HG03354 (cell line): ENCODE measurements at regions not wholly inside any gene's neighbourhood (a gene's known extent, or its start where the extent isn't known, plus 50 kb on each side); places are given as distances from the start of the nearest gene placed in this dataset.
"Not testable (repeated sequence)": the region's sequence is repeated elsewhere in the genome, so short reads cannot be mapped to it uniquely, and the experiment has no call there.

ENCODE experiments used
- ATAC-seq: cut with Tn5 transposase; IDR thresholded peaks from one replicate; pipeline ENCODE4 v1.9.1; 2021; ENCODE audit warnings: mild to moderate bottlenecking; ENCODE audit not compliant: unreplicated experiment, poor library complexity, severe bottlenecking

DNA sequence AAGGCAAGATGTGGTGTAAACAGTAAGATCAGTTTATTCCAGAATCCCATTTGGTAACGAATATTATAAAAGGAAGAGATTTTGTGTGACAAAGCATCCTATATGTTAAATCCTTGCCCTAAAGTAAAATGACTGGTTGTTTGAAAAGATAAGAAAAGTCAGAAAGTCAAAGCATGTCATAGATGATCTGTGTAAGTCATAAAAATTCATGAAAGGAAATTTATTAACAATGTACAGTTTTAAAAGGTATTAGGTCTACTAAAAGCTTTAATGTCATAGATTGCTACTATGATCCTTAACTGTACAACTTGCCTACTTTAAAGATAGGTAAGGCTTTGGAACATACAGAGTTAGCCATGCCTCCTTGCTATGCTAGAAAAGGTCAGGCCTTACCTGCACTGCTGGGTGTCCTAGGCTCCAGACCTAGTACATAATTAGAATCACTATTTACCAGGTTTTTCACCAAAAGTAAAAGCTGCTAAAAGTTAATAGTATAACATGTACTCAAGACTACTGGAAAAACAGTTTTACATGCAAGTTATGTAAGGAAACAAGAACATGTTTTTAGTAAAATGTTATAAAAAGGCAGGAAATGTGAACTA, 1090.1 kb upstream of the ADGRB3 start:
- ATAC-seq, result no peak

DNA sequence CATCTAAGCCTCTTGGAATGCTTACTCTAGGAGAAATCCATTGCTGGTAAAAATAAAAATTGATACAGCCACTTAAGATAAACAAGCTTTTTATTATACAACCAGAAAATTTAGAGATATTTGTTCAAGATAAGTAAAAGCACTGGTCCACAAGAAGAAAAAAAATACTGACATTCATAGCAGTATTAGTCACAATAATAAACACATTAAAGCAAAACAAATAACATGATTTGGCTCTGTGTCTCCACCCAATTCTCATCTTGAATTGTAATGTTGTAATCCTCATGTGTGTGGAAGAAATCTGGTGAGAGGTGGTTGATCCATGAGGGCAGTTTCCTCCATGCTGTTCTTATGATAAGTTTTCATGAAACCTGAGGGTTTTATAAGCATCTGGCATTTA, 1093.5 kb upstream of the ADGRB3 start:
- ATAC-seq, result no peak

- ATAC-seq, result no peak
Observed at GRCh38 chr6:67538032-67538431, 1097.0 kb upstream of the ADGRB3 start.

DNA sequence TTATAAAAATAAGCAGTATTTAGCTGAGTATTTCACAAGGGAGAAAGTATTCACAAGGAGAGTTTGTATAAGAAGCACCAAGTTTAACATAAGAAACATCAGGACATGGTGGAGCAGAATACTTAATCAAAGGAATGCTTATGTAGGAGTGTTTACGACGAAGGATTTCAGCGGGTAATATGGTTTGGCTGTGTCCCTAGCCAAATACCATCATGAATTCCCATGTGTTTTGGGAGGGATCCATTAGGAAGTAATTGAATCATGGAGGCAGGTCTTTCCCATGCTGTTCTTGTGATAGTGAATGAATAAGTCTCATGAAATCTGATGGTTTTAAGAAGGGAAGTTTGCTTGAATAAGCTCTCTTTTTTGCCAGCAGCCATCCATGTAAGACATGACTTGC, 1099.1 kb upstream of the ADGRB3 start:
- no peak for ATAC-seq

DNA sequence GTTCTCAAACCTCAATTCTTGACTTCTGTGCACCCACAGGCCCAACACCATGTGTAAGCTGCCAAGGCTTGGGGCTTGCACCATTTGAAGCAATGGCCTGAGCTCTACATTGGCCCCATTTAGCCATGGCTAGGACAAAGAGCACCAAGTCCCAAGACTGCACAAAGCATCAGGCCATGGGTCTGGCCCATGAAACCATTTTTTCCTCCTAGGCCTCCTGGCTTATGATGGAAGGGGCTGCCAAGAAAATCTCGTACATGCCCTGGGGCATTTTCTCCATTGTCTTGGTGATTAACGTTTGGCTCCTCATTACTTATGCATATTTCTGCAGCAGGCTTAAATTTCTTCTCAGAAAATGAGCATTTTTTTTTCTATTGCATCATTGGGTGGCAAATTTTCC, 1128.7 kb upstream of the ADGRB3 start:
- ATAC-seq, result no peak

DNA sequence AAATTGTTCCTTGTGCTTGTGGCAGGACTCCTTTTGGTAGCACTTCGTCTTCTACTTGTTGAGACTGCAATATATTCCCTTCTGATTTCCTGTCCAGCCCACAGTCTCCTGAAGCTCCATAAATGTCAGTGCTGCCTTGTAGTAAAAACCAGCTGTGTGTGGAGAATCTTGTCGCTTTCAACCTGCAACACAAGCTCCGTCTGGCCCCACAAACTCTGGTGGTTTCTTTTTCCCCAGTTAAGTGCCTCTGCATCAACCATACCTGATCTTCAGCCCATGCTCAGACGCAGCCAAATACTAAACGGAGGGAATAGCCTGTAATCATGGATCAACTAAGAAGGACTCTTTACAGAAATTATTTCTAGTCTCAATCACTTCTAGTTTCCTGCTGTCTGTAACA, 1133.3 kb upstream of the ADGRB3 start:
- ATAC-seq, result no peak

GRCh38 chr6:67497749-67498148, 1137.3 kb upstream of the ADGRB3 start:
- ATAC-seq, result no peak

DNA sequence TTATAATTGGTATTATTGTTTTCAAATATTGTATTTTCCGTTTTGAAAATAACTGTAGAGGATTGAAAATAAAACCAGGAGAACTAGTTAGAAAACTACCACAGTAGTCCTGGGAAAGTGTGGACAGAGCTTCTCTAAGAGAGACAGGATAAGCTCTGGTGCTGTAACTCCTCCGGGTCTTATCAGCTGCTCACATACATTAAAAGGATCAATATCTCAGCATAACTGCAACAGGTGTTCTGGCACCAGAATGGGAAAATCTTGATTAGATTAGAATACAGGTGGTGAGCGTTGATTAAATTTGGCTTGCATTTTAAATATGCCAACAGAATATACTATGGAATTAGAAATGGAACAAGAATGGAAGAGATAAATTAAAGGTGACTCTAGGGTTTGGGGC, 1138.9 kb upstream of the ADGRB3 start:
- ATAC-seq, result no peak

- ATAC-seq, result no peak
Observed at GRCh38 chr6:67493682-67494081, 1141.4 kb upstream of the ADGRB3 start.

DNA sequence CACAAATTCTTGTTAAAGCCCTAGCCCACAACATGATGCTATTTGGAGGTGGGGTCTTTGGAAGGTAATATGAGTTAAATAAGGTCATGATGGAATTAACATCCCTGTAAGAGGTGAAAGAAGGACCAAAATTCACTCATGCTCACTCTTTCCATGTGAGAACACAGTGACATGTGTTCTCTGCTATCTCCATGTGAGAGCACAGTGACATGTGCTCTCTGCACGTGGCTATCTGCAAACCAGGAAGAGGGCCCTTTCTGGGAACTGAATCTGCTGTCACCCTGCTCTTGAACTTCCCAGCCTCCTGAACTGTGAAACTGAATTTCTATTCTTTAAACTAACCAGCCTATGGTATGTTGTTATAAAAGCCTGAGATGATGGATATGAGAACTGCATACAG, 1159.4 kb upstream of the ADGRB3 start:
- ATAC-seq, result no peak

DNA sequence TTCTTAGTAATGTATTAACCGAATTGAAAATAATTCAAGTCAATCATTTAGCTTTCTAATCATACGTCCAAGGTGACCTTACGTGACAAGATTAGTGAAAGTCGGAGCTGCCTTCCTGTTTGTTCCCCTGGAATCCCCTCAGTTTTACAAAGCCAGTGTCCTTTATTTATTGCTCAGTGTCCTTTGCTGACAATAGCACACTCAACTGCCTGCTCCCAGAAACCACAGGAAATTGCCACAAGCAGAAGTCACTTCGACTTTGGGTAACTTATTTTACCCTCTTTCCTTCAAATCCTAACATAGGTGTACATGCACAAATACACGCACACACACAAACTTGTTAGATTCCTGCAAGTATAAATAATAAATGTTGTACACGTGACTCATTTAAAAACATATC, 1167.7 kb upstream of the ADGRB3 start:
- no peak for ATAC-seq

DNA sequence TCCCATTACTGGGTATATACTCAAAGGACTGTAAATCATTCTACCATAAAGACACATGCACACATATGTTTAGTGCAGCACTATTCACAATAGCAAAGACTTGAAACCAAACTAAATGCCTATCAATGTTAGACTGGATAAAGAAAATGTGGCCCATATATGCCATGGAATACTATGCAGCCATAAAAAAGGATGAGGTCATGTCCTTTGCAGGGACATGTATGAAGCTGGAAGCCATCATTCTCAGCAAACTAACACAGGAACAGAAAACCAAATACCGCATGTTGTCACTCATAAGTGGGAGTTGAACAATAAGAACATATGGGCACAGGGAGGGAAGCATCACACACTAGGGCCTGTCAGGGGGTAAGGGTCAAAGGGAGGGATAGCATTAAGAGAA, 1172.4 kb upstream of the ADGRB3 start:
- ATAC-seq, result not testable (repeated sequence)

- no peak for ATAC-seq
Observed at GRCh38 chr6:67459556-67459955, 1175.5 kb upstream of the ADGRB3 start.

DNA sequence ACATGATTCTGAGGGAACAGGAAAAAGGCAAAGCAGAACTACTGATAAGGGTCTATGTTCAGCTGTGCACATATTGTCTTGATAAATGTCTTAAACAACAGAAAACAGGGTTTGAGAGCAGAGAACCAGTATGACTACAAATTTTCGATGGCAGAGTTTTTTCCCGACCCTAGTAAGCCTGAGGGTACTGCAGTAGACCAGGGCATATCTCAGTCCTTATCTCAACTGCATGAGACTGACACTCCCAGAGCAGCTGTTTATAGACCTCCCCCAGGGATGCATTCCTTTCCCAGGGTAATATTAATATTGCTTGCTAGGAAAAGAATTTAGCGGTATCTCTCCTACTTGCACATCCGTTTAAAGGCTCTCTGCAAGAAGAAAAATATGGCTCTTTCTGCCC, 1176.8 kb upstream of the ADGRB3 start:
- no peak for ATAC-seq

DNA sequence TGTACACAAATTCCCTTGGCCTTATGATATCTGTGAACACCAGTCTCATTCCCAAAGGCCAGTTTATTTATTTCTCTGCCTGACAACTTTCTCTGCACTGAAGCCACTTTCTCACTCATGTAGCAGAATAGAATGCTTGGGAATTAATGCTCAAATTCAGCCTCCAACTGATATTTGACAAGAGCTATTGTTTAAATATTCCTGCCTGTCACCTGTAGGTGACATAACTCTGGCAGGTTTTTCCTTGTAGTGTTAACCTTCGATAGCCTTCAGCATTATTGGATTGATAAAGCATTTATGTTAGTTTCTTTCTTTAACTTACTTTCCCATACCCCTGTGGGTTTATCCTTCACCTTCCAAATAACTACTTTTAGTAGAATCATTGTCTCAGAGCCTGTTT, 1183.2 kb upstream of the ADGRB3 start:
- ATAC-seq, result no peak

DNA sequence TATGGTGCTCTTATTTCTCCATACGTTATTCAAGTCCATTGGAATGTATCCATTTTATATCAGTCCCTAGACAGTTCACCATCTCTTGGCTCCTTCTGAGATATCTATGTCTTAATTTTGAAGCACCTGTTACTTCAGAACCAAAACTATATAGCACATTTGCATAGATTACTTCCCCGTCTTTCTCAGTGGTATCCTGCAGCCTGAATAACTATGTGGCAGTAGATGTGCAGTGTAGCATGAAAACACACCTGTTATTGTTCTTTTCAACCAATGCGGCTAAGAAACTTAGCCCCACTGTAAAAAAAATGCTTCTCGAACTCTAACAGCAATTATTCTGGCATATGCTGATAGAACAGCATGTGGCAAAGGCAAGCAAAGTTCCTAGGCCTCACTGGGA, 1184.4 kb upstream of the ADGRB3 start:
- peak; percentile 84 for ATAC-seq

GRCh38 chr6:67449602-67450001, 1185.5 kb upstream of the ADGRB3 start:
- ATAC-seq, result no peak

DNA sequence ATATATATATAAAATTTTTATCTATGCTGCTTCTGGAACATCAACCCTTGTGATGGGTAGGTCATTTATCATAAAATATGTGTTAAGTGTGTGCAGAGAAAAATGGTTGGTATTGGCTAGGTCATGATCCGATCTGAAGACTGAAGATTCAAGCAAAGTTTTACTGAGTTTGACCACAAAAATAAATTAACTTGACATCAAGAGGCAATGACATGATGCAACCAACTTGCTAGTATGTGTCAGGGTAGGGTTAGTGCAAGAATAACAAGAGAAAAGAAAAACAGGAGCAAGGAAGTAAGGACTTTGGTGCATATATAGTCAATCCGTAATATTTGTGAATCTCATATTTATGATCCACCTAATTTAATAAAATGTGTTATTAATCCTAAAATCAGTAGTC, 1202.0 kb upstream of the ADGRB3 start:
- no peak for ATAC-seq

DNA sequence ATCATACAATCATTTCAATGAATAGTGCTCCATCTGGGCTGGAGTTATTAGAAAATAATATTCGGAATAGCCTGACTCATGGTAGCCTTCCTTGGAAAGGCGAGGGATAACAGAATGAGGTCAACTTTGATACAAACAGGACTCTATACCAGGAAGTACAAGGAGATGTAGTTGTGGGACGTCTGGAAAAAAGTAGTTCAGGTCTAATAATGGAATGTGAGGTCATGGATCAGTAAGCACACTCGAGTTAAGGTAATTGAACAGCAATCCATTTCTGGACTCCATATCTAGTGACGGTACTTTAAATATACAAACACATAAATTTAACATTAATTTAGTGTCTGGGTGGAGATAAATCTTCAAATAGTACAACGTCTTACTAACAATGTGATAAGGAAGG, 1204.0 kb upstream of the ADGRB3 start:
- no peak for ATAC-seq

DNA sequence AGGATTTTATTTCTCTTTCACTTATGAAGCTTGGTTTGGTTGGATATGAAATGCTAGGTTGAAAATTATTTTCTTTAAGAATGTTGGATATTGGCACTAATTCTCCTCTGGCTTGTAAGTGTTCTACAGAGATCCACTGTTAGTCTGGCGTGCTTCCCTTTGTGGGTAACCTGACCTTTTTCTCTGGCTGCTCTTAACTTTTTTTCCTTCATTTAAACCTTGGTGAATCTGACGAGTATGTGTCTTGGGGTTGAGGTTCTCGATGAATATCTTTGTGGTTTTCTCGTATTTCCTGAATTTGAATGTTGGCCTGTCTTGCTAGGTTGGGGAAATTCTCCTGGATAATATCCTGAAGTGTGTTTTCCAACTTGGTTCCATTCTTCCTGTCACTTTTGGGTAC, 1208.4 kb upstream of the ADGRB3 start:
- not testable (repeated sequence) for ATAC-seq

DNA sequence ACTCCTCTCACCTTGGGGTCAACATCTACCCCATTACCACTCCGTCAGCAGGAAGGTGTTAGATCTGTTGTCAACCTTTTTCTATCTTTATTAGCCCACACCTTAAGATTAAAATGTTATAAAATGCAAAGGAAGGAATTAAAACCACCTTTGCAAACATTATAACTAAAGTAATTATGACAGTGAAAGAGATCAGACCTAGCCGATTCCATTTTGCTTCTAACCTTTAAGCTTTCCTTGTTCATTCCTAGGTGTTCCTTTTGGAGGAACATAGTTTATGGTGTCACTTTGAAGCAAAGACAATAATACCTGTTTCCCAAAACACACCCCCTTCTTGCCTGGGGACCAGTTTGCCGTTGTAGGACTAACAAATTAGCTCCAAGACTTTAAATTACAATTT, 1223.0 kb upstream of the ADGRB3 start:
- ATAC-seq, result no peak

DNA sequence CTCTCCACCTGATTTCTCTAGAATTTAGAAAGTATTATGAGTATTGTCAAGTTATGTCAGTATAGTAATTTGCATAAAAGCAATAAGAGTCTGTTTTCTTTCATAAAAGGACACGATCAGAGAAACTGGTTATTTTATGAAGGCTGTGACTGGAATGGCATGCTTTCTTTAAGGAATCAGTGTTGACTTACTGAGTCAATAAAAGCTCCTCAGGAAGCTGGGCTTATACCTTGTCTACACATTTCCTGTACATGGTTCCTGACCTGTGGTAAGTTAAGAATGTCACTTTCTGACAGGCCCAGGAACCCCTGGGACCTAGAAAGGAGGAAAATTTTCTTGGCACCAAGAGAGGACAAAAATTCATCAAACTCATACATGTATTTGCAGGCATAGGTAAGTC, 1224.0 kb upstream of the ADGRB3 start:
- ATAC-seq, result no peak
